GM19452 (cell line): ENCODE measurements at regions not wholly inside any gene's neighbourhood (a gene's known extent, or its start where the extent isn't known, plus 50 kb on each side); places are given as distances from the start of the nearest gene placed in this dataset.

Experiments
- ATAC-seq: cut with Tn5 transposase; IDR thresholded peaks from one replicate; pipeline ENCODE4 v1.9.1; 2021; ENCODE audit not compliant: unreplicated experiment

- ATAC-seq, result no peak
Measured at GRCh38 chr11:25943031-25943430, 388.9 kb upstream of the ANO3 start.

GRCh38 chr11:25943777-25944661, 387.9 kb upstream of the ANO3 start:
- no peak for ATAC-seq

GRCh38 chr11:25949918-25950317, 382.0 kb upstream of the ANO3 start:
- no peak for ATAC-seq

- ATAC-seq, result no peak
Measured at GRCh38 chr11:25953006-25953405, 378.9 kb upstream of the ANO3 start.

- ATAC-seq, result no peak
Measured at GRCh38 chr11:25958045-25958444, 373.9 kb upstream of the ANO3 start.

GRCh38 chr11:25961539-25961938, 370.4 kb upstream of the ANO3 start:
- ATAC-seq, result no peak

- ATAC-seq, result no peak
Measured at GRCh38 chr11:25970726-25971508, 361.0 kb upstream of the ANO3 start.

- ATAC-seq, result no peak
Measured at GRCh38 chr11:25980091-25980490, 351.8 kb upstream of the ANO3 start.

- peak; percentile 96 for ATAC-seq
Measured at GRCh38 chr11:25981998-25982397, 349.9 kb upstream of the ANO3 start.

GRCh38 chr11:25983280-25983679, 348.6 kb upstream of the ANO3 start:
- no peak for ATAC-seq

GRCh38 chr11:25988178-25988577, 343.8 kb upstream of the ANO3 start:
- no peak for ATAC-seq

- no peak for ATAC-seq
Measured at GRCh38 chr11:25990406-25990805, 341.5 kb upstream of the ANO3 start.

GRCh38 chr11:25991476-25991875, 340.5 kb upstream of the ANO3 start:
- no peak for ATAC-seq

- ATAC-seq, result no peak
Measured at GRCh38 chr11:25992294-25992693, 339.6 kb upstream of the ANO3 start.

GRCh38 chr11:25993016-25993415, 338.9 kb upstream of the ANO3 start:
- no peak for ATAC-seq

GRCh38 chr11:26011474-26011873, 320.5 kb upstream of the ANO3 start:
- no peak for ATAC-seq

- ATAC-seq, result no peak
Measured at GRCh38 chr11:26014456-26015115, 317.3 kb upstream of the ANO3 start.

GRCh38 chr11:26017322-26017860, 314.5 kb upstream of the ANO3 start:
- ATAC-seq, result no peak

- no peak for ATAC-seq
Measured at GRCh38 chr11:26017903-26018302, 314.0 kb upstream of the ANO3 start.

- no peak for ATAC-seq
Measured at GRCh38 chr11:26018336-26018735, 313.6 kb upstream of the ANO3 start.

- no peak for ATAC-seq
Measured at GRCh38 chr11:26019386-26019785, 312.5 kb upstream of the ANO3 start.
